ENCODE measurements at regions not wholly inside any gene's neighbourhood (a gene's known extent, or its start where the extent isn't known, plus 50 kb on each side); places are given as distances from the start of the nearest gene placed in this dataset.

DNA sequence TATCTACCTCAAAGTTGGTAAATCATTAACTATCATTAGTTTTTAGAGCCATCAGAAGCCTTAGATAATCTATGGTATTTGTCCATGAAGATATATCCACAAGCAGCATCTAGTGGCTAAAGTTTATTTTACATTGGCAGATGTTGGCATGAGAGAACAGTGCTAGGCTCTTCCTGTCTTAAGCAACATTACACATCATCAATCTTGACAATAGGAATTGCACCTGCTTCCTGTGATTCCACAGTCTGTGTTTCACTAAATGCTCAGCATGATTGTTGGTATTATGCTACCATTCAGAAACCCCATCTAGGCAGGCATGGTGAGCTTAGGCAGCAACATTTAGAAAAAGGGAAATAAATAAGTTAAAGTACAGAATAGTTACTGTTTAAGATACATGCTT, 246.6 kb downstream of the SLCO4C1 start:
- TF ChIP-seq SP1 (IDR thresholded peaks at IDR 0.05; ENCODE audit: low read depth, low read length), result no peak
- TF ChIP-seq POLR2AphosphoS5 (IDR thresholded peaks at IDR 0.05; ENCODE audit: low read depth, low read length), result no peak
- no peak for TF ChIP-seq EP300 (IDR thresholded peaks at IDR 0.05; ENCODE audit: borderline replicate concordance in 1 of 2, low read depth in 2 of 2, low read length in 2 of 2)
- no peak for TF ChIP-seq RFX5 (IDR thresholded peaks at IDR 0.05; ENCODE audit: borderline replicate concordance, low read depth, low read length)

Measured in H1 (cell line).